ENCODE measurements at regions not wholly inside any gene's neighbourhood (a gene's known extent, or its start where the extent isn't known, plus 50 kb on each side); places are given as distances from the start of the nearest gene placed in this dataset.

DNA sequence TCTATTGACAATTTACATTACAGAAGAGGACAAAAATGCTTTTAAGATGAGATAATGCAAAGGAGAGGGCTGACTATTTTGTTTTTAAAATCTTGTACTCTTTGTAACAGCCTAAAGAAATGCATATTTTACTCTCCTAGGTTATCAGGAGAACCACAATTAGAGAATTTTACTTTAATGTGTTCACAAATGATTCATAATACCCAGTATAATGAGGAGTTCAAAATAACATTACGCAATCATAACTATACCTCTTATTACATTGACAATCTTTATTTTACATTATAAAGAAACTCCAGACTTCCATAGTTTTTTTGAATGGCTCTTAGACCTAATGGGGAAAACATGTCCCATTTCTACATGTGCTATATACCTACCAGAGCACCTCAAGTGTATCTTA, 1089.7 kb downstream of the PCDH17 start:
- H3K27ac ChIP-seq, result no peak overlapping the region

DNA sequence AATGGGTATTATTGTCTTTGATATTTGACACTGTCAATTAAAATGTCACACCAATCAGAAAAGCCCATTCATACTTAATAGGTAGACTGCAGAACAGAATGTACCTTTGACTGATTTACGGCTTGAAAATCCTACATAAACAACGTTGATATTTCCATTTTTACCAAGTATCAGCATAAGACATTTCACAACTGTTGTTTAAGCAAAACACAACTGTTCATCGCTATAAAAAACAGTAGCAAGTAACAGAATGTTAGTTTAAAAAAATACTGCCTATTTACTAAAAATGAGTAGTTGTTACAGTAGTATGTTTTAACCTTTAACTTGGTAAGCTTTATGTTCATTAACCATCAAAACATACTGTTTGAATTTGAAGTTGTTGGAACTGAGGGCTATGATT, 1096.6 kb downstream of the PCDH17 start:
- no peaks in the 10 kb centered on the region for H3K4me1 ChIP-seq (ENCODE audit: low read depth, poor library complexity, severe bottlenecking)
- no peaks in the 10 kb centered on the region for H3K27me3 ChIP-seq (ENCODE audit: insufficient read depth, low read depth)
- no peak overlapping the region for H2AFZ ChIP-seq (ENCODE audit: low read depth)
- TF ChIP-seq, protein P1, sequence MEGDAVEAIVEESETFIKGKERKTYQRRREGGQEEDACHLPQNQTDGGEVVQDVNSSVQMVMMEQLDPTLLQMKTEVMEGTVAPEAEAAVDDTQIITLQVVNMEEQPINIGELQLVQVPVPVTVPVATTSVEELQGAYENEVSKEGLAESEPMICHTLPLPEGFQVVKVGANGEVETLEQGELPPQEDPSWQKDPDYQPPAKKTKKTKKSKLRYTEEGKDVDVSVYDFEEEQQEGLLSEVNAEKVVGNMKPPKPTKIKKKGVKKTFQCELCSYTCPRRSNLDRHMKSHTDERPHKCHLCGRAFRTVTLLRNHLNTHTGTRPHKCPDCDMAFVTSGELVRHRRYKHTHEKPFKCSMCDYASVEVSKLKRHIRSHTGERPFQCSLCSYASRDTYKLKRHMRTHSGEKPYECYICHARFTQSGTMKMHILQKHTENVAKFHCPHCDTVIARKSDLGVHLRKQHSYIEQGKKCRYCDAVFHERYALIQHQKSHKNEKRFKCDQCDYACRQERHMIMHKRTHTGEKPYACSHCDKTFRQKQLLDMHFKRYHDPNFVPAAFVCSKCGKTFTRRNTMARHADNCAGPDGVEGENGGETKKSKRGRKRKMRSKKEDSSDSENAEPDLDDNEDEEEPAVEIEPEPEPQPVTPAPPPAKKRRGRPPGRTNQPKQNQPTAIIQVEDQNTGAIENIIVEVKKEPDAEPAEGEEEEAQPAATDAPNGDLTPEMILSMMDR (conservative IDR thresholded peaks at IDR 0.05; ENCODE audit: low read depth, low read length), result no peak
- H3K79me2 ChIP-seq (ENCODE audit: insufficient read depth, low read depth), result no peaks in the 10 kb centered on the region
- H3K4me3 ChIP-seq (IDR thresholded peaks at IDR 0.05; ENCODE audit: insufficient read depth, low read depth, low read length), result no peak overlapping the region
- no peaks in the 10 kb centered on the region for H4K20me1 ChIP-seq (ENCODE audit: insufficient read depth)
- no peak overlapping the region for H3K27ac ChIP-seq
- H3K36me3 ChIP-seq (ENCODE audit: insufficient read depth), result no peaks in the 10 kb centered on the region
- no peak overlapping the region for H3K9ac ChIP-seq
- no peak overlapping the region for H3K4me2 ChIP-seq

More for the DNA sequence above, 1089.7 kb downstream of the PCDH17 start:
- Histone ChIP-seq H2AFZ (ENCODE audit: low read depth) (no peak overlapping the region), H3K27me3 (ENCODE audit: insufficient read depth, low read depth) (no peaks in the 10 kb centered on the region), H3K4me2 (no peak overlapping the region), H3K9ac (no peak overlapping the region), H3K79me2 (ENCODE audit: insufficient read depth, low read depth) (no peaks in the 10 kb centered on the region), H3K4me3 (IDR thresholded peaks at IDR 0.05; ENCODE audit: insufficient read depth, low read depth, low read length) (no peak overlapping the region), H3K4me1 (ENCODE audit: low read depth, poor library complexity, severe bottlenecking) (no peaks in the 10 kb centered on the region), H4K20me1 (ENCODE audit: insufficient read depth) (no peaks in the 10 kb centered on the region), H3K36me3 (ENCODE audit: insufficient read depth) (no peaks in the 10 kb centered on the region)
- TF ChIP-seq, protein P1 (conservative IDR thresholded peaks at IDR 0.05; ENCODE audit: low read depth, low read length), result no peak

DNA sequence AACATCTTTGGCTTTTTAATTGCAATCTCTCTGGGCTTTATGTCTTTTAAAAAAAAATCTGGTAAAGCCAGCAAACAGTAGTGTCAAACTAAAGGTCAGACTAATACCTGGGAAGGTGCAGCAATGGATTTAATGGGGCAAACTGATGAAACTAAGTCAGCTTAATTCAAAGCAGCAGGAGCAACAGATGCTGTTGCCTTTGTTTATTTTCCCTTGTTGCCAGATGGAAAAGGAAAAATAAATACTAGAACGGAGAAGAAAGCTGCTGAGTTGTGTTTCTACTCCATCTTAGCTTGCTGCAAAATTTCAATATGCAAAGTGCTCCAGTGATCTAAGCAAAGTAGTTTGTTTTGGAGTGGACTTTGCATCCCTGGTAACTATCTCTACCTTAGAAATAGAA, 1097.8 kb downstream of the PCDH17 start:
- Histone ChIP-seq H3K9ac (no peak overlapping the region), H3K4me3 (IDR thresholded peaks at IDR 0.05; ENCODE audit: insufficient read depth, low read depth, low read length) (no peak overlapping the region), H3K36me3 (ENCODE audit: insufficient read depth) (no peaks in the 10 kb centered on the region), H3K27ac (no peak overlapping the region), H3K27me3 (ENCODE audit: insufficient read depth, low read depth) (no peaks in the 10 kb centered on the region), H3K4me2 (no peak overlapping the region), H2AFZ (ENCODE audit: low read depth) (no peak overlapping the region), H3K79me2 (ENCODE audit: insufficient read depth, low read depth) (no peaks in the 10 kb centered on the region), H3K4me1 (ENCODE audit: low read depth, poor library complexity, severe bottlenecking) (no peaks in the 10 kb centered on the region), H4K20me1 (ENCODE audit: insufficient read depth) (no peaks in the 10 kb centered on the region)
- TF ChIP-seq, protein P1 (conservative IDR thresholded peaks at IDR 0.05; ENCODE audit: low read depth, low read length), result no peak

DNA sequence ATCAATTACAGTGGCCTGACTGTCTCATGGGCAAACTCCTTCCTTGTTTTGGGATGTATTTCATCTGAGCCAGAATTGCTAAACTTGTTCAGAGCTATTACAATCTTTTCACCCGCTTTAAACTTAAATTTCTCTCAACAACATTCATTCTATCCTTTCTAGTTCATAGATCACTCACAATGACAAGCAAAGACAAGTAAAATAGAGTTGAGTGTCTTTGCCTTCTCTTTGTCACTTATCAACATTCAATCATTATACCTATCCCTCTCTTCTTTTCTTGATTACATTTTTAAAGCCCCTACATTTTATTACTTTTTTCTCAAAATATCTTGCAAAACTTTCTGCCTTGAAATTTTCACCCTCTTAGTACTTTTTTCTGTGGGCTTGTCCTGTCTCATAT, 1113.1 kb downstream of the PCDH17 start:
- no peak overlapping the region for H3K9ac ChIP-seq
- no peaks in the 10 kb centered on the region for H3K36me3 ChIP-seq (ENCODE audit: insufficient read depth)
- H3K79me2 ChIP-seq (ENCODE audit: insufficient read depth, low read depth), result no peaks in the 10 kb centered on the region
- H2AFZ ChIP-seq (ENCODE audit: low read depth), result no peak overlapping the region
- H3K4me1 ChIP-seq (ENCODE audit: low read depth, poor library complexity, severe bottlenecking), result no peaks in the 10 kb centered on the region
- H3K4me3 ChIP-seq (IDR thresholded peaks at IDR 0.05; ENCODE audit: insufficient read depth, low read depth, low read length), result no peak overlapping the region
- H4K20me1 ChIP-seq (ENCODE audit: insufficient read depth), result no peaks in the 10 kb centered on the region
- H3K27me3 ChIP-seq (ENCODE audit: insufficient read depth, low read depth), result no peaks in the 10 kb centered on the region
- TF ChIP-seq, protein P1 (conservative IDR thresholded peaks at IDR 0.05; ENCODE audit: low read depth, low read length), result no peak
- no peak overlapping the region for H3K27ac ChIP-seq
- no peak overlapping the region for H3K4me2 ChIP-seq
